ENCODE measurements at regions not wholly inside any gene's neighbourhood (a gene's known extent, or its start where the extent isn't known, plus 50 kb on each side); places are given as distances from the start of the nearest gene placed in this dataset.

DNA sequence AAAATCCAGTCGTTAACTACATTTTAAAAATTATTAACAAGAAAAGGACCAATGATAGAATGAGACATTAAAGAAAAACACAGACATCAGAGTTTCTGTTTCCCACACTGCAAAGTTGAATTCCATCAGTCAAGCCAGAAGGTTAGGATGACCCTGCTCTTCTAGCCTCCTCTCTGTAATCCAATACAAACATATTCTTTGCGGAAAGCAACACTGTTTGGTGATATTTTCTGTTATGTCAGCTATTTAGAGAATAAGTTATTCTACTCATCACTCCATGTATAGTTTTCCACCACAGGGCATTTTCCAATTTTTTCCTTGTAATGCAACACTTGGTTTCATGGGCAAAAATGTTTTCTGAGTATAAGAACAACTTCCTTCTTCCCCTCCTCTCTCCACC is 152.3 kb downstream of the EVX1 start:
- POLR2A ChIA-PET, result no interaction called here
- H3K4me1 Mint-ChIP-seq, result 0 out of 2 replicates have a peak, but pooled peaks cover 3% of the 10 kb centered on the region

More for the DNA sequence above, 152.3 kb downstream of the EVX1 start:
- no peak overlapping the region for H3K27ac Mint-ChIP-seq
- no peaks in the 10 kb centered on the region; the same call in 1 of the 2 replicates for H3K27me3 Mint-ChIP-seq (ENCODE audit: low read depth)
- no peak overlapping the region for H3K4me3 Mint-ChIP-seq
- no peak for TF ChIP-seq ZNF317 (CRISPR knock-in tag; IDR thresholded peaks at IDR 0.05; ENCODE audit: borderline replicate concordance, low read depth)
- TF ChIP-seq ZNF232 (CRISPR knock-in tag; IDR thresholded peaks at IDR 0.05), result no peak
- no peak for TF ChIP-seq ZNF671 (CRISPR knock-in tag; IDR thresholded peaks at IDR 0.05)
- TF ChIP-seq CREM (CRISPR knock-in tag; IDR thresholded peaks at IDR 0.05), result no peak
- no peak for TF ChIP-seq E2F4 (CRISPR knock-in tag; IDR thresholded peaks at IDR 0.05; ENCODE audit: borderline replicate concordance, low read depth)
- TF ChIP-seq TEAD4 (CRISPR knock-in tag; IDR thresholded peaks at IDR 0.05), result no peak
- TF ChIP-seq IRF2 (CRISPR knock-in tag; IDR thresholded peaks at IDR 0.05; ENCODE audit: borderline replicate concordance, low read depth), result no peak
- TF ChIP-seq, protein P1, sequence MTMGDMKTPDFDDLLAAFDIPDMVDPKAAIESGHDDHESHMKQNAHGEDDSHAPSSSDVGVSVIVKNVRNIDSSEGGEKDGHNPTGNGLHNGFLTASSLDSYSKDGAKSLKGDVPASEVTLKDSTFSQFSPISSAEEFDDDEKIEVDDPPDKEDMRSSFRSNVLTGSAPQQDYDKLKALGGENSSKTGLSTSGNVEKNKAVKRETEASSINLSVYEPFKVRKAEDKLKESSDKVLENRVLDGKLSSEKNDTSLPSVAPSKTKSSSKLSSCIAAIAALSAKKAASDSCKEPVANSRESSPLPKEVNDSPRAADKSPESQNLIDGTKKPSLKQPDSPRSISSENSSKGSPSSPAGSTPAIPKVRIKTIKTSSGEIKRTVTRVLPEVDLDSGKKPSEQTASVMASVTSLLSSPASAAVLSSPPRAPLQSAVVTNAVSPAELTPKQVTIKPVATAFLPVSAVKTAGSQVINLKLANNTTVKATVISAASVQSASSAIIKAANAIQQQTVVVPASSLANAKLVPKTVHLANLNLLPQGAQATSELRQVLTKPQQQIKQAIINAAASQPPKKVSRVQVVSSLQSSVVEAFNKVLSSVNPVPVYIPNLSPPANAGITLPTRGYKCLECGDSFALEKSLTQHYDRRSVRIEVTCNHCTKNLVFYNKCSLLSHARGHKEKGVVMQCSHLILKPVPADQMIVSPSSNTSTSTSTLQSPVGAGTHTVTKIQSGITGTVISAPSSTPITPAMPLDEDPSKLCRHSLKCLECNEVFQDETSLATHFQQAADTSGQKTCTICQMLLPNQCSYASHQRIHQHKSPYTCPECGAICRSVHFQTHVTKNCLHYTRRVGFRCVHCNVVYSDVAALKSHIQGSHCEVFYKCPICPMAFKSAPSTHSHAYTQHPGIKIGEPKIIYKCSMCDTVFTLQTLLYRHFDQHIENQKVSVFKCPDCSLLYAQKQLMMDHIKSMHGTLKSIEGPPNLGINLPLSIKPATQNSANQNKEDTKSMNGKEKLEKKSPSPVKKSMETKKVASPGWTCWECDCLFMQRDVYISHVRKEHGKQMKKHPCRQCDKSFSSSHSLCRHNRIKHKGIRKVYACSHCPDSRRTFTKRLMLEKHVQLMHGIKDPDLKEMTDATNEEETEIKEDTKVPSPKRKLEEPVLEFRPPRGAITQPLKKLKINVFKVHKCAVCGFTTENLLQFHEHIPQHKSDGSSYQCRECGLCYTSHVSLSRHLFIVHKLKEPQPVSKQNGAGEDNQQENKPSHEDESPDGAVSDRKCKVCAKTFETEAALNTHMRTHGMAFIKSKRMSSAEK (CRISPR knock-in tag; IDR thresholded peaks at IDR 0.05; ENCODE audit: borderline replicate concordance), result no peak
- TF ChIP-seq IRF1 (CRISPR knock-in tag; IDR thresholded peaks at IDR 0.05), result no peak
- TF ChIP-seq JUN (CRISPR knock-in tag; IDR thresholded peaks at IDR 0.05), result no peak
- TF ChIP-seq GABPB1 (CRISPR knock-in tag; IDR thresholded peaks at IDR 0.05), result no peak
- TF ChIP-seq USF2 (CRISPR knock-in tag; IDR thresholded peaks at IDR 0.05), result no peak
- TF ChIP-seq MAX (CRISPR knock-in tag; IDR thresholded peaks at IDR 0.05), result no peak
- TF ChIP-seq RELA (CRISPR knock-in tag; IDR thresholded peaks at IDR 0.05; ENCODE audit: borderline replicate concordance), result no peak
- TF ChIP-seq, protein P2, sequence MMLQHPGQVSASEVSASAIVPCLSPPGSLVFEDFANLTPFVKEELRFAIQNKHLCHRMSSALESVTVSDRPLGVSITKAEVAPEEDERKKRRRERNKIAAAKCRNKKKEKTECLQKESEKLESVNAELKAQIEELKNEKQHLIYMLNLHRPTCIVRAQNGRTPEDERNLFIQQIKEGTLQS (CRISPR knock-in tag; conservative IDR thresholded peaks at IDR 0.05), result no peak
- TF ChIP-seq ZNF138 (CRISPR knock-in tag; conservative IDR thresholded peaks at IDR 0.05), result no peak
- TF ChIP-seq, protein P3, sequence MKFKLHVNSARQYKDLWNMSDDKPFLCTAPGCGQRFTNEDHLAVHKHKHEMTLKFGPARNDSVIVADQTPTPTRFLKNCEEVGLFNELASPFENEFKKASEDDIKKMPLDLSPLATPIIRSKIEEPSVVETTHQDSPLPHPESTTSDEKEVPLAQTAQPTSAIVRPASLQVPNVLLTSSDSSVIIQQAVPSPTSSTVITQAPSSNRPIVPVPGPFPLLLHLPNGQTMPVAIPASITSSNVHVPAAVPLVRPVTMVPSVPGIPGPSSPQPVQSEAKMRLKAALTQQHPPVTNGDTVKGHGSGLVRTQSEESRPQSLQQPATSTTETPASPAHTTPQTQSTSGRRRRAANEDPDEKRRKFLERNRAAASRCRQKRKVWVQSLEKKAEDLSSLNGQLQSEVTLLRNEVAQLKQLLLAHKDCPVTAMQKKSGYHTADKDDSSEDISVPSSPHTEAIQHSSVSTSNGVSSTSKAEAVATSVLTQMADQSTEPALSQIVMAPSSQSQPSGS (CRISPR knock-in tag; IDR thresholded peaks at IDR 0.05; ENCODE audit: borderline replicate concordance, low read depth), result no peak
- TF ChIP-seq FOXJ3 (CRISPR knock-in tag; IDR thresholded peaks at IDR 0.05; ENCODE audit: borderline replicate concordance), result no peak
- TF ChIP-seq, protein P4, sequence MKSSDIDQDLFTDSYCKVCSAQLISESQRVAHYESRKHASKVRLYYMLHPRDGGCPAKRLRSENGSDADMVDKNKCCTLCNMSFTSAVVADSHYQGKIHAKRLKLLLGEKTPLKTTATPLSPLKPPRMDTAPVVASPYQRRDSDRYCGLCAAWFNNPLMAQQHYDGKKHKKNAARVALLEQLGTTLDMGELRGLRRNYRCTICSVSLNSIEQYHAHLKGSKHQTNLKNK (CRISPR knock-in tag; IDR thresholded peaks at IDR 0.05), result no peak
- TF ChIP-seq, protein P5, sequence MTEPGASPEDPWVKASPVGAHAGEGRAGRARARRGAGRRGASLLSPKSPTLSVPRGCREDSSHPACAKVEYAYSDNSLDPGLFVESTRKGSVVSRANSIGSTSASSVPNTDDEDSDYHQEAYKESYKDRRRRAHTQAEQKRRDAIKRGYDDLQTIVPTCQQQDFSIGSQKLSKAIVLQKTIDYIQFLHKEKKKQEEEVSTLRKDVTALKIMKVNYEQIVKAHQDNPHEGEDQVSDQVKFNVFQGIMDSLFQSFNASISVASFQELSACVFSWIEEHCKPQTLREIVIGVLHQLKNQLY (CRISPR knock-in tag; IDR thresholded peaks at IDR 0.05), result no peak
- no peak for ATAC-seq
- H3K9me3 Mint-ChIP-seq, result no peaks in the 10 kb centered on the region
- H3K36me3 Mint-ChIP-seq, result no peaks in the 10 kb centered on the region
- no peak for DNase-seq (ENCODE audit: low spot score)
- CTCF ChIA-PET, result no interaction called here

Data from WTC11 (cell line).